ENCODE measurements at regions not wholly inside any gene's neighbourhood (a gene's known extent, or its start where the extent isn't known, plus 50 kb on each side); places are given as distances from the start of the nearest gene placed in this dataset.

DNA sequence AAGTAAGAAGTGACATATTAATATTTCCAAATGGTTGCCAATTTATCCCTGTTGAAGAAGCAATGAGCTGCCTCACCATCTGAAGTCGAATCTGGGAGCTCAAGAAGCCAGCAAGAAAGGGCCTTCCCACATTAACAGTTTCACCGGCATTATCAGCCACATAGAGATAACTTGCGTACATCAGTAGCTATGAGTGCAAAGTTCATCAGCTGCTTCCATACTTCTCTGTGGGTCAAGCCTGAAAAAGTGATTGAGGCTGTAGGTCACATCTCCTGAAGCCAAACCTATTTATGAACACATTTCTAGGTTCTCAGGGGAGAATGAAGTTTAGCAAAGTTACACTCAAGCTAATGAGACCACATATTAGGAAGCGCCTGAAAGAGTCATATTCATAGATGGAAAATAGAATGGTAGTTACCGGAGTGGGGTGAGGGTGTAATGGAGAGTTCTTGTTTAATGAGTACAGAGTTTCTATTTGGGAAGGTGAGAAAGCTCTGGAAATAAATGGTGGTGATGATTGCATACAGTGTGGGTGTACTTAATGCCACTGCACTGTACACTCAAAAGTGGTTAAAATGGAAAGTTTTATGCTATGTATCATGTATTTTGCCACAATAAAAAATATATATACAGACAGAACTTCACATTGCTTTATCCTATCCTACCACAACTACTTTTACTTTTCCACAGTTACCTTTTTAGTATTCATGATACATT is 189.3 kb upstream of the SP4 start:
- intact Hi-C loops (cut with micrococcal nuclease), result no loop called here
- Histone ChIP-seq H2BK120ac (ENCODE audit: low read depth, low read length) (no peak overlapping the region), H3K9ac (ENCODE audit: low read depth, low read length) (no peak overlapping the region), H3K23ac (ENCODE audit: low read depth, low read length) (no peak overlapping the region), H3K36me3 (ENCODE audit: control insufficient read depth, insufficient read depth, low read length) (no peaks in the 10 kb centered on the region), H4K20me1 (ENCODE audit: insufficient read depth, low read length) (no peaks in the 10 kb centered on the region), H3K14ac (replicated peaks; ENCODE audit: low read depth, low read length) (no peak overlapping the region), H2BK5ac (ENCODE audit: low read depth, low read length, poor library complexity, severe bottlenecking) (no peak overlapping the region), H3K4me1 (ENCODE audit: control insufficient read depth, insufficient read depth, low read length) (no peaks in the 10 kb centered on the region), H3K27me3 (ENCODE audit: control insufficient read depth, insufficient read depth, low read length) (no peaks in the 10 kb centered on the region), H3K56ac (ENCODE audit: extremely low read depth, insufficient read depth, low read length) (no peak overlapping the region), H2AFZ (replicated peaks; ENCODE audit: low read length, poor library complexity) (no peak overlapping the region), H2BK20ac (ENCODE audit: low read depth, low read length) (no peak overlapping the region), H4K8ac (ENCODE audit: low read depth in 2 of 2, low read length in 2 of 2) (no peak overlapping the region), H3K9me1 (ENCODE audit: insufficient read depth, low read length) (no peaks in the 10 kb centered on the region), H3K18ac (ENCODE audit: low read depth, low read length) (no peak overlapping the region), H3K79me1 (ENCODE audit: low read depth in 1 of 2, low read length in 2 of 2) (no peaks in the 10 kb centered on the region), H2BK15ac (ENCODE audit: low read depth, low read length) (no peak overlapping the region), H4K5ac (ENCODE audit: low read depth, low read length) (no peak overlapping the region), H3K4me2 (ENCODE audit: low read depth, low read length) (no peak overlapping the region), H3K4me3 (ENCODE audit: insufficient read depth, low read depth, low read length) (no peak overlapping the region), H3K9me3 (ENCODE audit: control insufficient read depth, insufficient read depth, low read length) (peaks cover 3% of the 10 kb centered on the region), H4K91ac (ENCODE audit: insufficient read depth, low read depth, low read length) (no peak overlapping the region), H2AK5ac (ENCODE audit: low read depth, low read length) (no peak overlapping the region), H3K4ac (ENCODE audit: low read depth, low read length) (no peak overlapping the region), H2AK9ac (replicated peaks; ENCODE audit: low read depth, low read length, poor library complexity) (no peak overlapping the region), H3K27ac (ENCODE audit: insufficient read depth, low read length) (no peak overlapping the region)
- DNase-seq (no peak), ATAC-seq (ENCODE audit: low read depth) (no peak)
- in situ Hi-C loops (cut with MboI; ENCODE audit: low sequenced_read_pairs), result no loop called here
- dilution Hi-C loops (cut with HindIII; ENCODE audit: low sequenced_read_pairs, unreplicated experiment), result no loop called here
- ChIA-PET CTCF (no interaction called here), POLR2A (ENCODE audit: unreplicated experiment) (no interaction called here)
- TF ChIP-seq FOS (IDR thresholded peaks at IDR 0.05; ENCODE audit: low read depth, low read length) (no peak), RAD21 (IDR thresholded peaks at IDR 0.05; ENCODE audit: low read length) (no peak), RFX5 (IDR thresholded peaks at IDR 0.05; ENCODE audit: low read depth, low read length) (no peak), MXI1 (IDR thresholded peaks at IDR 0.05; ENCODE audit: borderline replicate concordance, low read depth, low read length) (no peak)
- TF ChIP-seq, protein P1, sequence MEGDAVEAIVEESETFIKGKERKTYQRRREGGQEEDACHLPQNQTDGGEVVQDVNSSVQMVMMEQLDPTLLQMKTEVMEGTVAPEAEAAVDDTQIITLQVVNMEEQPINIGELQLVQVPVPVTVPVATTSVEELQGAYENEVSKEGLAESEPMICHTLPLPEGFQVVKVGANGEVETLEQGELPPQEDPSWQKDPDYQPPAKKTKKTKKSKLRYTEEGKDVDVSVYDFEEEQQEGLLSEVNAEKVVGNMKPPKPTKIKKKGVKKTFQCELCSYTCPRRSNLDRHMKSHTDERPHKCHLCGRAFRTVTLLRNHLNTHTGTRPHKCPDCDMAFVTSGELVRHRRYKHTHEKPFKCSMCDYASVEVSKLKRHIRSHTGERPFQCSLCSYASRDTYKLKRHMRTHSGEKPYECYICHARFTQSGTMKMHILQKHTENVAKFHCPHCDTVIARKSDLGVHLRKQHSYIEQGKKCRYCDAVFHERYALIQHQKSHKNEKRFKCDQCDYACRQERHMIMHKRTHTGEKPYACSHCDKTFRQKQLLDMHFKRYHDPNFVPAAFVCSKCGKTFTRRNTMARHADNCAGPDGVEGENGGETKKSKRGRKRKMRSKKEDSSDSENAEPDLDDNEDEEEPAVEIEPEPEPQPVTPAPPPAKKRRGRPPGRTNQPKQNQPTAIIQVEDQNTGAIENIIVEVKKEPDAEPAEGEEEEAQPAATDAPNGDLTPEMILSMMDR (conservative IDR thresholded peaks at IDR 0.05; ENCODE audit: low read depth, low read length), result no peak
- TF ChIP-seq, protein P2, sequence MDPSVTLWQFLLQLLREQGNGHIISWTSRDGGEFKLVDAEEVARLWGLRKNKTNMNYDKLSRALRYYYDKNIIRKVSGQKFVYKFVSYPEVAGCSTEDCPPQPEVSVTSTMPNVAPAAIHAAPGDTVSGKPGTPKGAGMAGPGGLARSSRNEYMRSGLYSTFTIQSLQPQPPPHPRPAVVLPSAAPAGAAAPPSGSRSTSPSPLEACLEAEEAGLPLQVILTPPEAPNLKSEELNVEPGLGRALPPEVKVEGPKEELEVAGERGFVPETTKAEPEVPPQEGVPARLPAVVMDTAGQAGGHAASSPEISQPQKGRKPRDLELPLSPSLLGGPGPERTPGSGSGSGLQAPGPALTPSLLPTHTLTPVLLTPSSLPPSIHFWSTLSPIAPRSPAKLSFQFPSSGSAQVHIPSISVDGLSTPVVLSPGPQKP (IDR thresholded peaks at IDR 0.05; ENCODE audit: borderline replicate concordance, low read depth, low read length), result no peak
- TF ChIP-seq, protein P3, sequence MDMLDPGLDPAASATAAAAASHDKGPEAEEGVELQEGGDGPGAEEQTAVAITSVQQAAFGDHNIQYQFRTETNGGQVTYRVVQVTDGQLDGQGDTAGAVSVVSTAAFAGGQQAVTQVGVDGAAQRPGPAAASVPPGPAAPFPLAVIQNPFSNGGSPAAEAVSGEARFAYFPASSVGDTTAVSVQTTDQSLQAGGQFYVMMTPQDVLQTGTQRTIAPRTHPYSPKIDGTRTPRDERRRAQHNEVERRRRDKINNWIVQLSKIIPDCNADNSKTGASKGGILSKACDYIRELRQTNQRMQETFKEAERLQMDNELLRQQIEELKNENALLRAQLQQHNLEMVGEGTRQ (IDR thresholded peaks at IDR 0.05; ENCODE audit: low read depth, low read length), result no peak
- 50% methylated on average over 1 of the region's 5 CpGs; no CpG with 5 or more reads in 1 of the 2 experiments for WGBS, 2 experiments (ENCODE audit: extremely low coverage in 2 of 2, insufficient read length in 1 of 2)
- no TSS peak for BruUV-seq (replicated peaks)
